ENCODE measurements at regions not wholly inside any gene's neighbourhood (a gene's known extent, or its start where the extent isn't known, plus 50 kb on each side); places are given as distances from the start of the nearest gene placed in this dataset.

DNA sequence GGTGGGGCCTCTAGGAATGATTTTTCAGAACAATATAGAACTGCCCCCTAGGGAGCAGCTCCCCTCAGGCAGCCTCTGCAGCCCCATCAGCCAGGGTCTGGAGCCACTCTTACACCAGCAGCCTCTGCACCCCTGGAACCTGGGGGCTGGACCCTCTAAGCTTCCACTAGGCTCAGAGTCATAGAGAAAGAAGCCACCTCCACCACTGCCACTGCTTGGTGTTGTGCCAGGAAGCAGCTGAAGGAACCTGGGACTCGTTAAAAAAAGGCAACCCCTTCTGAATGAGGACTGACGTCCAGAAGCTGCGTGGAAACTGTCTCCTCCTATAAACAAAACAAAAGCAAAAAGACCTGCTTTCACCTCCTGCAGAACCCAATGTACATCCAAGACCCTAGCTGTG lies 98.1 kb upstream of the HS6ST1 start:
- TF ChIP-seq, protein P1, sequence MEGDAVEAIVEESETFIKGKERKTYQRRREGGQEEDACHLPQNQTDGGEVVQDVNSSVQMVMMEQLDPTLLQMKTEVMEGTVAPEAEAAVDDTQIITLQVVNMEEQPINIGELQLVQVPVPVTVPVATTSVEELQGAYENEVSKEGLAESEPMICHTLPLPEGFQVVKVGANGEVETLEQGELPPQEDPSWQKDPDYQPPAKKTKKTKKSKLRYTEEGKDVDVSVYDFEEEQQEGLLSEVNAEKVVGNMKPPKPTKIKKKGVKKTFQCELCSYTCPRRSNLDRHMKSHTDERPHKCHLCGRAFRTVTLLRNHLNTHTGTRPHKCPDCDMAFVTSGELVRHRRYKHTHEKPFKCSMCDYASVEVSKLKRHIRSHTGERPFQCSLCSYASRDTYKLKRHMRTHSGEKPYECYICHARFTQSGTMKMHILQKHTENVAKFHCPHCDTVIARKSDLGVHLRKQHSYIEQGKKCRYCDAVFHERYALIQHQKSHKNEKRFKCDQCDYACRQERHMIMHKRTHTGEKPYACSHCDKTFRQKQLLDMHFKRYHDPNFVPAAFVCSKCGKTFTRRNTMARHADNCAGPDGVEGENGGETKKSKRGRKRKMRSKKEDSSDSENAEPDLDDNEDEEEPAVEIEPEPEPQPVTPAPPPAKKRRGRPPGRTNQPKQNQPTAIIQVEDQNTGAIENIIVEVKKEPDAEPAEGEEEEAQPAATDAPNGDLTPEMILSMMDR (conservative IDR thresholded peaks at IDR 0.05; ENCODE audit: low read depth, low read length) = no peak
- TF ChIP-seq EZH2phosphoT487 (IDR thresholded peaks at IDR 0.05; ENCODE audit: borderline replicate concordance, low read length) = no peak
- no peak for TF ChIP-seq EZH2 (IDR thresholded peaks at IDR 0.05; ENCODE audit: low read length, unreplicated experiment)
